Thyroid gland (tissue), 4 donors: ENCODE measurements at regions not wholly inside any gene's neighbourhood (a gene's known extent, or its start where the extent isn't known, plus 50 kb on each side); places are given as distances from the start of the nearest gene placed in this dataset.

Experiments used
- POLR2A ChIP-seq, 2 donors: fragments of 450-650 bp; IDR thresholded peaks; one replicate each; pipeline ENCODE4 v1.6.1; 2017; ENCODE audit warnings: antibody characterized with exemption in 2 of 2, mild to moderate bottlenecking in 2 of 2, moderate library complexity in 1 of 2
- TF ChIP-seq, protein P1 (sequence below), 6 experiments: fragments of 200-600 bp in 3 of 6; fragments of 450-650 bp in 3 of 6; sonication (generic) in 3 of 6; IDR thresholded peaks; one replicate each; pipeline ENCODE4 v1.5.1; 2016 to 2019; ENCODE audit warnings: antibody characterized with exemption in 6 of 6, mild to moderate bottlenecking in 2 of 6, inconsistent platforms in 1 of 6, moderate library complexity in 1 of 6

DNA sequence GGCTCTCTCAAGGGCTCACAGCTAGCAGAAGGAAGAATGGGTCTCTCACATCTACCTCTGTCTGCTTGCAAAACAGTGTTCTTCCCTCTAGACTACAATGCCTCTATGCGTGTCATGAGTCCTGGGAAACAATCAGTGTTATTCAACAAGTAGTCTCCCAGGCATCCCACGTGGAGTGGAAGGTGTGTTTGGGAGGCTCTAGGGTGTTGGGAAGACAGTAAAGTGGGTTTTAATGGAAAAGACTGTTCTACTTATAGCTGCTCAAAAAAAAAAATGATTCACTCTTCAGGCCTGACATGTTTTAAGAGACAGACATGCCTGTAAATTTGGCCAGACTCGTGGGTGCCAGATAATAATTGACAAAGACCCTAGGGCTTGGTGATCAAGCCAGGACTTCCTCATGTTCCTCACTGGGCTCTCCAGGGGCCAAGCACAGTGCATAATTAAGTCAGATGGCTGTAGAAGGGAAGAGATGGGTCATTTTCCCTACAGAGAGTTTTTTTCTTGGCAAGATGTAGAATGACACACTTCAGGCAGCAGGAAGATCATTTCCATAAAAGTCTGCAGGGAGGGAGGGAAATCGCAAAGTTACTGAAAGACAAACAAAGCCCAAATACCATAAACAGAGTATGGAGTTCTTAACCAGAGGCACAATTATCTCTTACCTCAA is 246.4 kb downstream of the ACTL7B start:
- TF ChIP-seq, protein P1, sequence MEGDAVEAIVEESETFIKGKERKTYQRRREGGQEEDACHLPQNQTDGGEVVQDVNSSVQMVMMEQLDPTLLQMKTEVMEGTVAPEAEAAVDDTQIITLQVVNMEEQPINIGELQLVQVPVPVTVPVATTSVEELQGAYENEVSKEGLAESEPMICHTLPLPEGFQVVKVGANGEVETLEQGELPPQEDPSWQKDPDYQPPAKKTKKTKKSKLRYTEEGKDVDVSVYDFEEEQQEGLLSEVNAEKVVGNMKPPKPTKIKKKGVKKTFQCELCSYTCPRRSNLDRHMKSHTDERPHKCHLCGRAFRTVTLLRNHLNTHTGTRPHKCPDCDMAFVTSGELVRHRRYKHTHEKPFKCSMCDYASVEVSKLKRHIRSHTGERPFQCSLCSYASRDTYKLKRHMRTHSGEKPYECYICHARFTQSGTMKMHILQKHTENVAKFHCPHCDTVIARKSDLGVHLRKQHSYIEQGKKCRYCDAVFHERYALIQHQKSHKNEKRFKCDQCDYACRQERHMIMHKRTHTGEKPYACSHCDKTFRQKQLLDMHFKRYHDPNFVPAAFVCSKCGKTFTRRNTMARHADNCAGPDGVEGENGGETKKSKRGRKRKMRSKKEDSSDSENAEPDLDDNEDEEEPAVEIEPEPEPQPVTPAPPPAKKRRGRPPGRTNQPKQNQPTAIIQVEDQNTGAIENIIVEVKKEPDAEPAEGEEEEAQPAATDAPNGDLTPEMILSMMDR (IDR thresholded peaks at IDR 0.05): no peak
- no peak for TF ChIP-seq POLR2A (IDR thresholded peaks at IDR 0.05)
